ENCODE measurements at regions not wholly inside any gene's neighbourhood (a gene's known extent, or its start where the extent isn't known, plus 50 kb on each side); places are given as distances from the start of the nearest gene placed in this dataset.

DNA sequence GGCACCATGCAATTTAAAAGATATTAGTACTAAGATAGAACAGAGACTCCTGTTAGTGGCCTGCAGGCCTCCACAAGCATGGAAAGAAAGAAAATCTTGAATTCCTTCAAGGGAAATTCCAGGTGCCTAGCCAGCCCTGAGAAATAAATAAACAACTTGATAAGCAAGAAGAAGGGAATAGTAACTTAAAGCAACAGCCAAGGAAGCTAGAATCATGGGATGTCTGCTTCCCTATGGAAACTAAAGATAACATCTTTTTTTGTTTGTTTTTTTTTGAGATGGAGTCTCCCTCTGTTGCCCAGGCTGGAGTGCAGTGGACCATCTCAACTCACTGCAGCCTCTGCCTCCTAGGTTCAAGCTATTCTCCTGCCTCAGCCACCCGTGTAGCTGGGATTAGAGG lies 128.6 kb downstream of the SKIDA1 start:
- Histone ChIP-seq H3K27me3 (ENCODE audit: low read depth, low read length) (no peaks in the 10 kb centered on the region), H2AFZ (ENCODE audit: low read depth, low read length) (no peak overlapping the region), H3K4me2 (ENCODE audit: low read length) (no peak overlapping the region), H4K20me1 (ENCODE audit: insufficient read depth, low read length) (no peaks in the 10 kb centered on the region), H3K79me2 (ENCODE audit: low read length) (no peaks in the 10 kb centered on the region), H3K4me1 (ENCODE audit: low read length) (no peaks in the 10 kb centered on the region), H3K4me3 (ENCODE audit: low read length) (no peak overlapping the region), H3K9me3 (ENCODE audit: insufficient read depth, low read length) (no peaks in the 10 kb centered on the region), H3K9ac (ENCODE audit: low read length) (no peak overlapping the region), H3K27ac (ENCODE audit: low read length) (no peak overlapping the region), H3K36me3 (replicated peaks; ENCODE audit: low read depth, low read length) (no peaks in the 10 kb centered on the region)
- no peak for TF ChIP-seq EZH2phosphoT487 (IDR thresholded peaks at IDR 0.05; ENCODE audit: low read depth)
- TF ChIP-seq, protein P1, sequence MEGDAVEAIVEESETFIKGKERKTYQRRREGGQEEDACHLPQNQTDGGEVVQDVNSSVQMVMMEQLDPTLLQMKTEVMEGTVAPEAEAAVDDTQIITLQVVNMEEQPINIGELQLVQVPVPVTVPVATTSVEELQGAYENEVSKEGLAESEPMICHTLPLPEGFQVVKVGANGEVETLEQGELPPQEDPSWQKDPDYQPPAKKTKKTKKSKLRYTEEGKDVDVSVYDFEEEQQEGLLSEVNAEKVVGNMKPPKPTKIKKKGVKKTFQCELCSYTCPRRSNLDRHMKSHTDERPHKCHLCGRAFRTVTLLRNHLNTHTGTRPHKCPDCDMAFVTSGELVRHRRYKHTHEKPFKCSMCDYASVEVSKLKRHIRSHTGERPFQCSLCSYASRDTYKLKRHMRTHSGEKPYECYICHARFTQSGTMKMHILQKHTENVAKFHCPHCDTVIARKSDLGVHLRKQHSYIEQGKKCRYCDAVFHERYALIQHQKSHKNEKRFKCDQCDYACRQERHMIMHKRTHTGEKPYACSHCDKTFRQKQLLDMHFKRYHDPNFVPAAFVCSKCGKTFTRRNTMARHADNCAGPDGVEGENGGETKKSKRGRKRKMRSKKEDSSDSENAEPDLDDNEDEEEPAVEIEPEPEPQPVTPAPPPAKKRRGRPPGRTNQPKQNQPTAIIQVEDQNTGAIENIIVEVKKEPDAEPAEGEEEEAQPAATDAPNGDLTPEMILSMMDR (IDR thresholded peaks at IDR 0.05; ENCODE audit: low read depth, low read length) = no peak

DNA sequence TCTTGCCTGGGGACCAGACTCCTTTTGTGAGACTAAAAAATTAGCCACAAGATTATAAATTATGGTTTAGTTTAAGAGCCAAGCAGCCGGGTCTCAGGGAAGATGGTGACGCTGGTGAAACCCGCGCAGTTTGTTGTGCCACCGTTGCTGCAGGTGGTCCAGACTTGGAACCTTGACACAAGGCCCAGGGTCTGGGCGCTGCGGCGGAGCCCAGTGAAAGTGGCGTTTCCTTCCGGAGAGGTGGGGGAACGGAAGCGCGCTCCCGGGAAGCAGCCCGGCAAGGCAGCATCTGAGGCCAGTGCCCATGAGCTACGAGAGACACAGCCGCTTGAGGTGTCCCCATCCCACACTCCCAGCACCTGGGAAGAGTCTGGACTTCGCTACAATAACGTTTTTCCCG lies 131.6 kb downstream of the SKIDA1 start:
- H3K4me2 ChIP-seq (ENCODE audit: low read length) = no peak overlapping the region
- no peak overlapping the region for H3K27ac ChIP-seq (ENCODE audit: low read length)
- no peak overlapping the region for H3K9ac ChIP-seq (ENCODE audit: low read length)
- H3K4me3 ChIP-seq (ENCODE audit: low read length) = no peak overlapping the region
- no peaks in the 10 kb centered on the region for H3K4me1 ChIP-seq (ENCODE audit: low read length)
- H3K9me3 ChIP-seq (ENCODE audit: insufficient read depth, low read length) = no peaks in the 10 kb centered on the region
- TF ChIP-seq, protein P1 (IDR thresholded peaks at IDR 0.05; ENCODE audit: low read depth, low read length) = no peak
- H2AFZ ChIP-seq (ENCODE audit: low read depth, low read length) = no peak overlapping the region
- no peaks in the 10 kb centered on the region for H4K20me1 ChIP-seq (ENCODE audit: insufficient read depth, low read length)
- H3K36me3 ChIP-seq (replicated peaks; ENCODE audit: low read depth, low read length) = no peaks in the 10 kb centered on the region
- H3K79me2 ChIP-seq (ENCODE audit: low read length) = no peaks in the 10 kb centered on the region
- H3K27me3 ChIP-seq (ENCODE audit: low read depth, low read length) = no peaks in the 10 kb centered on the region

GRCh38 chr10:21388589-21388988 lies 136.9 kb downstream of the SKIDA1 start:
- H3K4me3 ChIP-seq (ENCODE audit: low read length) = no peak overlapping the region
- H3K9ac ChIP-seq (ENCODE audit: low read length) = no peak overlapping the region
- peaks cover 4% of the 10 kb centered on the region; the same call in 1 of the 2 replicates for H3K4me1 ChIP-seq (ENCODE audit: low read length)
- no peak overlapping the region for H2AFZ ChIP-seq (ENCODE audit: low read depth, low read length)
- no peaks in the 10 kb centered on the region for H3K36me3 ChIP-seq (replicated peaks; ENCODE audit: low read depth, low read length)
- H3K27me3 ChIP-seq (ENCODE audit: low read depth, low read length) = no peaks in the 10 kb centered on the region
- H3K79me2 ChIP-seq (ENCODE audit: low read length) = no peaks in the 10 kb centered on the region
- H4K20me1 ChIP-seq (ENCODE audit: insufficient read depth, low read length) = no peaks in the 10 kb centered on the region
- peak overlapping the region; percentile 20; the same call in 1 of the 2 replicates for H3K4me2 ChIP-seq (ENCODE audit: low read length)
- no peak for TF ChIP-seq EZH2phosphoT487 (IDR thresholded peaks at IDR 0.05; ENCODE audit: low read depth)
- TF ChIP-seq, protein P1 (IDR thresholded peaks at IDR 0.05; ENCODE audit: low read depth, low read length) = no peak
- H3K27ac ChIP-seq (ENCODE audit: low read length) = no peak overlapping the region
- no peaks in the 10 kb centered on the region for H3K9me3 ChIP-seq (ENCODE audit: insufficient read depth, low read length)

DNA sequence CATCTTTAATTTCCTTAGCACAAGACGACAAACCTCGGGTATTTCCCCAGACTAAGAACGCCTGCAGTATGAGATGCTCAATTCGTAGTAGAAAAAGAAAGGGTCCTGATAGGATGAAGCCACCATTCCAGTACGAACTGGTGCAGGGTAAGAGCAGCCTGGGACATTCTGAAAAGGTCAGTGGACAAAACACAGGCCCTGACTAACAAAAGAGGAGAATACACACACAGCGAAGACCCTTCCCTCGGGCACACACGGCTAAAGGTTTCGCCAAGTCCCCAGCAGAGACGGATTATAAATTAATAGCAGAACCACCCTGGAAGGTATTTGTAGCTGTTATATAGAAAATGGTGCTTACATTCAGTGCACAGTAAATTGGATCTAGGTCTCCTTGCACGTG lies 137.6 kb downstream of the SKIDA1 start:
- H3K36me3 ChIP-seq (replicated peaks; ENCODE audit: low read depth, low read length) = no peaks in the 10 kb centered on the region
- no peak overlapping the region for H2AFZ ChIP-seq (ENCODE audit: low read depth, low read length)
- no peak overlapping the region for H3K4me3 ChIP-seq (ENCODE audit: low read length)
- H3K9me3 ChIP-seq (ENCODE audit: insufficient read depth, low read length) = no peaks in the 10 kb centered on the region
- no peak overlapping the region for H3K4me2 ChIP-seq (ENCODE audit: low read length)
- no peaks in the 10 kb centered on the region for H3K27me3 ChIP-seq (ENCODE audit: low read depth, low read length)
- TF ChIP-seq, protein P1 (IDR thresholded peaks at IDR 0.05; ENCODE audit: low read depth, low read length) = no peak
- TF ChIP-seq EZH2phosphoT487 (IDR thresholded peaks at IDR 0.05; ENCODE audit: low read depth) = no peak
- no peaks in the 10 kb centered on the region for H3K79me2 ChIP-seq (ENCODE audit: low read length)
- peaks cover 4% of the 10 kb centered on the region; the same call in 1 of the 2 replicates for H3K4me1 ChIP-seq (ENCODE audit: low read length)
- H3K9ac ChIP-seq (ENCODE audit: low read length) = no peak overlapping the region
- H4K20me1 ChIP-seq (ENCODE audit: insufficient read depth, low read length) = no peaks in the 10 kb centered on the region
- H3K27ac ChIP-seq (ENCODE audit: low read length) = no peak overlapping the region

Data from OCI-LY3 (cell line).